HepG2 (cell line): ENCODE measurements at regions not wholly inside any gene's neighbourhood (a gene's known extent, or its start where the extent isn't known, plus 50 kb on each side); places are given as distances from the start of the nearest gene placed in this dataset.

Experiments
- ADNP ChIP-seq: sonication (generic); formaldehyde crosslinking; IDR thresholded peaks from 2 replicates; pipeline ENCODE4 v1.4.0; 2020; ENCODE audit warnings: missing genetic modification reagents
- KDM5A ChIP-seq: fragments of 200-600 bp; sonication (generic); IDR thresholded peaks from 2 replicates; pipeline ENCODE4 v1.7.0; 2018; ENCODE audit warnings: antibody characterized with exemption, mild to moderate bottlenecking, low read length, borderline replicate concordance
- RAD21 ChIP-seq: fragments of 450-650 bp; formaldehyde crosslinking; IDR thresholded peaks from 2 replicates; pipeline ENCODE4 v1.5.0; 2020; ENCODE audit warnings: mild to moderate bottlenecking
- TSC22D2 ChIP-seq: sonication (generic); formaldehyde crosslinking; IDR thresholded peaks from 2 replicates; pipeline ENCODE4 v1.5.1; 2020; ENCODE audit warnings: missing genetic modification reagents, mild to moderate bottlenecking, borderline replicate concordance
- ZKSCAN1 ChIP-seq: fragments of 150-350 bp; IDR thresholded peaks from 2 replicates; pipeline ENCODE4 v1.6.1; 2014; ENCODE audit warnings: low read length
- TF ChIP-seq, protein P1 (sequence below): sonication (generic); formaldehyde crosslinking; IDR thresholded peaks from 2 replicates; pipeline ENCODE4 v1.4.0; 2020; ENCODE audit warnings: missing genetic modification reagents
- TF ChIP-seq, protein P2 (sequence below): IDR thresholded peaks from 2 replicates; pipeline ENCODE4 v1.6.1; 2016; ENCODE audit warnings: mild to moderate bottlenecking

DNA sequence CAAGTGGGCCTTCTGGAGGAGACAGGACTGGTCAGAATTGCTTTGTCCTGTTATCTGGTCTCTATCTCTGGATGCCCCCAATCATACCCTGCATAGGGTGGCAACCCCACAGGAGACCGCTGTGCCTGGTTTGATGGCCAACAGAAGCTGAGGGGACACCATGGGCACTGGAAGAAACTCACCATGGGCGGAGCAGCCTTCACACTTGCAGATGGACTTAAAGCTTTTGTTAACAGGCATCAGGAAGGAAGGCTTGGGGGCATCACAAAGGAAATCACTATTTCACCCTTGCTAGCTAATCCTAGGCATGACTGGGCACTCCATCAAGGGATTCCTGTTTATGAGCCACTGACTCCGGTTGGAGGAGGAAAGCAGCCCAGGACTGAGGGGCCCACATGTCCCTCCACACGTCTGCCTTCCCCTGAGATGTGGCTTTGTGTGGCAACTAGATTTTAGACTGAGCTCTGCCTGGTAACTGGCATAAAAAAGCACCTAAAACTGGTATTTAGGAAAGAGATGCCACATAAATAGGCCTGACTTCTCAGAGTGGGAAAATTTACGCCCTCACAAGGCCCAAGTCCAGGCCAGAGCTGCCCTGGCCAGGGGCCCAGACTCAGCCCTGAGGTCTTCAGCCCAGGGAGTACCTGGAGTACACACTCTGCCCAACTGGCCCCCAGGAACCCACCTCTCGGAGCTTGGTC, 57.0 kb upstream of the LYVE1 start (continued):
- TF ChIP-seq, protein P1, sequence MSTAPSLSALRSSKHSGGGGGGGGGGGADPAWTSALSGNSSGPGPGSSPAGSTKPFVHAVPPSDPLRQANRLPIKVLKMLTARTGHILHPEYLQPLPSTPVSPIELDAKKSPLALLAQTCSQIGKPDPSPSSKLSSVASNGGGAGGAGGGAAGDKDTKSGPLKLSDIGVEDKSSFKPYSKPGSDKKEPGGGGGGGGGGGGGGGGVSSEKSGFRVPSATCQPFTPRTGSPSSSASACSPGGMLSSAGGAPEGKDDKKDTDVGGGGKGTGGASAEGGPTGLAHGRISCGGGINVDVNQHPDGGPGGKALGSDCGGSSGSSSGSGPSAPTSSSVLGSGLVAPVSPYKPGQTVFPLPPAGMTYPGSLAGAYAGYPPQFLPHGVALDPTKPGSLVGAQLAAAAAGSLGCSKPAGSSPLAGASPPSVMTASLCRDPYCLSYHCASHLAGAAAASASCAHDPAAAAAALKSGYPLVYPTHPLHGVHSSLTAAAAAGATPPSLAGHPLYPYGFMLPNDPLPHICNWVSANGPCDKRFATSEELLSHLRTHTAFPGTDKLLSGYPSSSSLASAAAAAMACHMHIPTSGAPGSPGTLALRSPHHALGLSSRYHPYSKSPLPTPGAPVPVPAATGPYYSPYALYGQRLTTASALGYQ (CRISPR knock-in tag), result no peak
- TF ChIP-seq TSC22D2 (no peak), ADNP (CRISPR knock-in tag) (no peak), KDM5A (no peak), RAD21 (CRISPR knock-in tag) (no peak), ZKSCAN1 (no peak)
- TF ChIP-seq, protein P2, sequence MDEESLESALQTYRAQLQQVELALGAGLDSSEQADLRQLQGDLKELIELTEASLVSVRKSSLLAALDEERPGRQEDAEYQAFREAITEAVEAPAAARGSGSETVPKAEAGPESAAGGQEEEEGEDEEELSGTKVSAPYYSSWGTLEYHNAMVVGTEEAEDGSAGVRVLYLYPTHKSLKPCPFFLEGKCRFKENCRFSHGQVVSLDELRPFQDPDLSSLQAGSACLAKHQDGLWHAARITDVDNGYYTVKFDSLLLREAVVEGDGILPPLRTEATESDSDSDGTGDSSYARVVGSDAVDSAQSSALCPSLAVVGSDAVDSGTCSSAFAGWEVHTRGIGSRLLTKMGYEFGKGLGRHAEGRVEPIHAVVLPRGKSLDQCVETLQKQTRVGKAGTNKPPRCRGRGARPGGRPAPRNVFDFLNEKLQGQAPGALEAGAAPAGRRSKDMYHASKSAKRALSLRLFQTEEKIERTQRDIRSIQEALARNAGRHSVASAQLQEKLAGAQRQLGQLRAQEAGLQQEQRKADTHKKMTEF (CRISPR knock-in tag), result no peak
